ENCODE measurements at regions not wholly inside any gene's neighbourhood (a gene's known extent, or its start where the extent isn't known, plus 50 kb on each side); places are given as distances from the start of the nearest gene placed in this dataset.
"Not testable (repeated sequence)": the region's sequence is repeated elsewhere in the genome, so short reads cannot be mapped to it uniquely, and the experiment has no call there.

GRCh38 chr3:110512961-110513360 is 558.7 kb upstream of the NECTIN3 start:
- Histone ChIP-seq H3K9me3 (no peaks in the 10 kb centered on the region), H3K27me3 (no peaks in the 10 kb centered on the region), H3K36me3 (no peaks in the 10 kb centered on the region), H3K4me1 (no peaks in the 10 kb centered on the region), H3K4me3 (ENCODE audit: low read depth, low read length) (no peak overlapping the region)
- DNase-seq, result no peak
- no peak for TF ChIP-seq CTCF (IDR thresholded peaks at IDR 0.05; ENCODE audit: low read depth, low read length)

GRCh38 chr3:110518031-110518430 is 553.6 kb upstream of the NECTIN3 start:
- no peak for DNase-seq
- TF ChIP-seq CTCF (IDR thresholded peaks at IDR 0.05; ENCODE audit: low read depth, low read length), result no peak
- no peaks in the 10 kb centered on the region for H3K4me1 ChIP-seq

GRCh38 chr3:110519071-110519470 is 552.5 kb upstream of the NECTIN3 start:
- H3K4me3 ChIP-seq (ENCODE audit: low read depth, low read length), result no peak overlapping the region
- no peaks in the 10 kb centered on the region for H3K36me3 ChIP-seq
- H3K4me1 ChIP-seq, result no peaks in the 10 kb centered on the region
- no peak for DNase-seq
- H3K9me3 ChIP-seq, result no peaks in the 10 kb centered on the region
- no peak for TF ChIP-seq CTCF (IDR thresholded peaks at IDR 0.05; ENCODE audit: low read depth, low read length)
- H3K27me3 ChIP-seq, result no peaks in the 10 kb centered on the region

More at GRCh38 chr3:110518031-110518430, 553.6 kb upstream of the NECTIN3 start:
- Histone ChIP-seq H3K9me3 (no peaks in the 10 kb centered on the region), H3K4me3 (ENCODE audit: low read depth, low read length) (no peak overlapping the region), H3K27me3 (no peaks in the 10 kb centered on the region), H3K36me3 (no peaks in the 10 kb centered on the region)

- no peaks in the 10 kb centered on the region for H3K27me3 ChIP-seq
- H3K4me3 ChIP-seq (ENCODE audit: low read depth, low read length), result no peak overlapping the region
- no peaks in the 10 kb centered on the region for H3K36me3 ChIP-seq
- no peak for DNase-seq
- TF ChIP-seq CTCF (IDR thresholded peaks at IDR 0.05; ENCODE audit: low read depth, low read length), result no peak
- H3K4me1 ChIP-seq, result no peaks in the 10 kb centered on the region
- H3K9me3 ChIP-seq, result no peaks in the 10 kb centered on the region
These were observed 550.6 kb upstream of the NECTIN3 start for GRCh38 chr3:110521019-110521418.

GRCh38 chr3:110525558-110526064 is 546.0 kb upstream of the NECTIN3 start:
- not testable (repeated sequence) for H3K4me1 ChIP-seq; H3K9me3 ChIP-seq; DNase-seq; H3K27me3 ChIP-seq; H3K4me3 ChIP-seq (ENCODE audit: low read depth, low read length); H3K36me3 ChIP-seq

GRCh38 chr3:110526777-110527727 is 544.6 kb upstream of the NECTIN3 start:
- Histone ChIP-seq H3K36me3 (no peaks in the 10 kb centered on the region), H3K4me1 (no peaks in the 10 kb centered on the region), H3K27me3 (no peaks in the 10 kb centered on the region), H3K4me3 (ENCODE audit: low read depth, low read length) (no peak overlapping the region), H3K9me3 (no peaks in the 10 kb centered on the region)
- TF ChIP-seq CTCF (IDR thresholded peaks at IDR 0.05; ENCODE audit: low read depth, low read length), result no peak
- no peak for DNase-seq

Measured in BE2C (cell line).